ENCODE measurements at regions not wholly inside any gene's neighbourhood (a gene's known extent, or its start where the extent isn't known, plus 50 kb on each side); places are given as distances from the start of the nearest gene placed in this dataset.
"Not testable (repeated sequence)": the region's sequence is repeated elsewhere in the genome, so short reads cannot be mapped to it uniquely, and the experiment has no call there.

DNA sequence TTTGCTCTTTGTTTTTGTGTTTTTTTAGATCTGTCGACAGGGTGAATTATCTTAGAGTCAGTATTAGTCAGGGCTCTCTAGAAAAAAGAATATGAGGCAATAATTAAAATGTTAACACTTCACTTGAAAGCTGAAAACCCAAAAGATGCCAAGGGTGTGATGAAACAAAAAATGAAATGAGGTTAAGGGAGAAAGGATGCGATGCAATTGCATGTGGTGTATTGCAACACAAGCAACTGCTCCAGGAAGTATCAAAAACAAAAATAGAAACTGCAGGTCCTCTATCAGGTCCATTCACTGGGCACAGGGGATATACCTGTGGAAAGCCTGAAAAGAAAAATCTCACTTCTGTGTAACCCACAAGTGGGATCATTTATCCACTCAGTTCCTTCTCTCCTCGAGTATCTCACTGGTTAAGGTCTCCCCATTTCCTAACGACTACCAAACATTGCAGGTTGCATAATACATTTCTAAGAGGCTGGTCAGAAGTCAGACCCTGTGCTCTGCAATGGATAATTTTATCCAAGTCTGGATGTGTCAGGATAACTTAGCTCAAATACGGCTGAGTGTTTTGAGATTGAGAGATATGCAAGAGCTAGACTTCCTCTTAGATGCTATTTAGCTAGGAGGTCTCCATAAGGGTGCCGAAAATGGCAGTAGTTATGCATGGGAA, 257.7 kb upstream of the GJE1 start:
- DNase-seq, result no peak

DNA sequence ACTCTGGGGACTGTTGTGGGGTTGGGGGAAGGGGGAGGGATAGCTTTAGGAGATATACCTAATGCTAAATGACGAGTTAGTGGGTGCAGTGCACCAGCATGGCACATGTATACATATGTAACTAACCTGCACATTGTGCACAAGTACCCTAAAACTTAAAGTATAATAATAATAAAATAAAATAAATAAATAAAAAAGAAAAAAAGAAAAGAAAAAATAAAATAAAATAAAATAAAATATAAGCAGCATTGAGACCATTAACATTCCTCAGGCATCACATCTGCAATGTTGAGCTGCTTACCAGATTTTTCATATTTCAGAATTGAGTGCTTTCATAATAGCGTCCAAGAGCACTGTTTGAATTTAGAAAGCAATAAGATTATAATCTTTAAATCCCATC, 263.2 kb upstream of the GJE1 start:
- not testable (repeated sequence) for DNase-seq

DNA sequence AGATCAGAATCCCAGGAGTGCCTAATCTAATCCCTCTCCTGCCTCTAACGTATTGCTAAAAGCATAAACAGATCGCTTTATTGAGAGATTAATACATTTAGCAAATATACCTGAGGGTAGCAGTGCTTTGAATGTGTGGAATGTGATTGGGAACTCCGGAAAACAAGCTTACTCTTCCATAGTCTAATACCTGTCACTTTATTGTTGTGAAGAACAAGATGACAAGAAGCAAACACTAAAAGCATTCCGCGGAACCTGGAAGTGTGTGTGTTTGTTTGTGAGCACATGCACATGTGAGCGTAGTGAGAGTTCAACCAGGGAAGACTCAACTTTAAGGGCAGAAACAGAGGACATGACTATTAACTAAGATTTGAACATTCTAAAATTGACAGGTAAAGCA, 265.0 kb upstream of the GJE1 start:
- DNase-seq, result no peak

DNA sequence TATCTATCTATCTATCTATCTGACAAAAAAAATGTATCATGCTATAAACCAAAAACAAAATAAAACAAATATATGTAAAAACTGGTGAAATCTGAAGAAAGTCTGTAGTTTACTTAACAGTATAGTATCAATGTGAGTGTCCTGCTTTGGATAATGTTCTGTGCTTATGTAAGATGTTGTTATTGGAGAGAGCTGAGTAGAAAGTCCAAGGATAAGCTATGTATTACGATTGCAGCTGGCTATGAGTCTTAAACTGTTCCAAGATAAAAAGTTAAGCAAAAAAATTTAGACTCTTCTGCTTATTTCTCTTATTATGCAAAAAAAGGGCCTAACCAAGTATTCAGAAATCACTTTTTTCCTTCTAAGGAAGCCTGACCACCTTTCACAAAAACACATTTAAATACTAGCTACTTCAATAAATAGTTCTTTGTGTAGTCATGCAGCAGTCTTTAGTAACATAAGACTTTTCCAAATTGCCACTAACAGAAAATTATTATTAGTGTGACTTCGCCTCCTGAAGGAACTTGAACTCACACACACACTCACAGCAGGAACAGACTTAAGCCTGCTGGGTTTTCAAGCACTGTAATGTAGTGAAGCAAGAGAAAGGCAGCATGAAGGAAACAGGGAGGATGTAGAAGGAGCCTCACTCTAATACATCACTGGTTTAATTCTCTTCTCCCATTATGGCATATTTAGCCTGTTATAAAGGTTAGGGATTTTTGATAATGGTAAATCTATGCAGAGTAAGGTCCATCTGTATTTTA, 265.8 kb upstream of the GJE1 start:
- DNase-seq, result no peak

DNA sequence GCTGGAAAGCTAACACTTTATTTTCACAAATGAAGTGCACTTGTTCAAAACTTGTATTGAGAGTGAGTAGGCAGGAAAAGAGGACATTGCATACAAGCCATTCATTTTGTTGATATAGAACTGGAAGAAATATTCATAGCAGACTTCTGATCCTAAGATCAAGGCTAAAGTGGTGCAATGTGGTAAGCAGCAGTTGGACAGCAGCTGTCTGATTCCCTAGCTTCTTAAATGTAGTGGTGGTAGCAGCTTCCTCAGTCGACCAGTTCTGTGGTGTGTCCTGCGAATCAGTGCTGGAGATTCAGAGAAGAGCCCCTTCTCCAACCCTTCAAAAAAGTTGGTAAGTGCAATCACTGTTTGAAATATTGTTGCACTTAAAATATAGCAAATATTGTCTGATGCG, 281.7 kb upstream of the GJE1 start:
- DNase-seq, result no peak

DNA sequence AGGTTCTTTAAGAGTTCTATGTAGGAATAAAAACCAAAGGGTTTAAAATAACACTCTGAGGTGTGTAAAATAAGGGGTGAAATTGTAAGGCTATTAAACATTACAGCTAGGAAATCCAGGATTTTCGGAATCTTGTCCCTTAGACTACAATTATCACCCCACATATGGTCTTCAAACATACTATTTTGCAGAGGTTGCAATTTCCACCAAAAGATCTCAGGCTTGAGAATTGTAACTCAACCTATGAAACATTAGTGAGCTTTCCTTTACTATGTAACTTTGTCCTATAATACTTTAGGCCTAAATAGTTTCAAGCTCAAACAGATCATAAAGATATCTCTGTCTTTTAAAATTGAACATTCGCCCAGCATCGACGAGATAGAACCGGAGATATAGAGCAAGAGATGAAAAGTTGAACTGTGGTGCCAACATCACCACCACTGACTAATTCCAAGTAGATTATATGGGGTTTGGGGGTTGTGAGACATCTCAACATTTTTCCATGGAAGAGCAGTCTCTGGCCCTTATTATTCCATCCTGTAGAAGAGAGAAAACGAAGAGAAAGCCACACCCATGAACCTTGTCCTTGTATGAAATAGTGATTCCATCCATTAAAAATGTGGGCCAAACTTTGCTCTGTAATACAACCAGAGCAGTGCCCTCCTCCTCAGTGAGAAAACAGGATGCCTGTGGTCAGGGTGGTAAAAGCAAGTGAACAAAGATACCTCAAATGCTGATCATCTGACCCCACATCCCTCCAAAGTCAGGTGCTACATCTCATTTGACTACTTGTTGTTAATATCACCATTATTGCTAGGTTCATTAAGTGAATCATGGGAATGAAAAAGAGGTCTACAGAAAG, 284.5 kb upstream of the GJE1 start:
- no peak for DNase-seq

DNA sequence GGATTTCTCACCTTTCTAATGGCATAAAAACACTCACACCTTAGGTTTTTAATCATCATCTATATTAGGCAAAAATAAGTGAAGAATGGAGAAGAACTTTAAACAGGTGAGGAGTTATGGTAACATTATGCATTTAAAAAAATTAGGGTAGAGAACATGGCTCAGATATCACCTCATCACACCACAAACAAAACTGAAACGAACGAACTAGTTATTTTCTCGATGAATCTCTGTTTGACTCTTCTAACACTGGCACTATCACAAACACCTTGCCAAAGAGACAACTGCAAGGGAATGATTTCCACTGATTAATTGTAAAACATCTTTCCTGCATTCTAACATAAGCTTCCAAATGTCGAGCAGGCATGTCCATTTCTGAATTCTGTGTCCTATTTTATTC, 286.1 kb upstream of the GJE1 start:
- no peak for DNase-seq

DNA sequence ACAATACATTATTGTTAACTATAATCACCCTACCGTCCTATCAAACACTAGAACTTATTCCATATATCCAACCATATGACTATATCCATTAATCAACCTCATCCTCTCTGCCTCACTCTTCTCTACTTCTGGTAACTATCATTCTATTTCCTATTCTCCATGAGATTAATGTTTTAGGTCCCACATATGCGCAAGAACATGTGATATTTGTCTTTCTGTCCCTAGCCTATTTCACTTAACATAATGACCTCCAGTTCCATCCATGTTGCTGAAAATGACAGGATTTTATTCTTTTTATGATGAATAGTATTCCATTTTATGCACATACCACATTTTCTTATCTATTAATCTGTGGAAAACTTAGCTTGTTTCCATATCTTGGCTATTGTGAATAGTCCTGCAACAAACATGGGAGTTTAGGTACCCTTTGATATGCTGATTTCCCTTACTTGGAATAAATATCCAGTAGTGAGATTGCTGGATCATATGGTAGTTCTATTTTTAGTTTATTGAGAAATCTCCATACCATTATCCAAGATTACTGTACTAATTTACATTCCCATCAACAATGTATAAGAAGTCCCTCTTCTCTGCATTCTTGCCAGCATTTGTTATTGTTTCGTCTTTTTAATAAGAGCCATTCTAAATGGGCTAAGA, 289.4 kb upstream of the GJE1 start:
- DNase-seq, result no peak

DNA sequence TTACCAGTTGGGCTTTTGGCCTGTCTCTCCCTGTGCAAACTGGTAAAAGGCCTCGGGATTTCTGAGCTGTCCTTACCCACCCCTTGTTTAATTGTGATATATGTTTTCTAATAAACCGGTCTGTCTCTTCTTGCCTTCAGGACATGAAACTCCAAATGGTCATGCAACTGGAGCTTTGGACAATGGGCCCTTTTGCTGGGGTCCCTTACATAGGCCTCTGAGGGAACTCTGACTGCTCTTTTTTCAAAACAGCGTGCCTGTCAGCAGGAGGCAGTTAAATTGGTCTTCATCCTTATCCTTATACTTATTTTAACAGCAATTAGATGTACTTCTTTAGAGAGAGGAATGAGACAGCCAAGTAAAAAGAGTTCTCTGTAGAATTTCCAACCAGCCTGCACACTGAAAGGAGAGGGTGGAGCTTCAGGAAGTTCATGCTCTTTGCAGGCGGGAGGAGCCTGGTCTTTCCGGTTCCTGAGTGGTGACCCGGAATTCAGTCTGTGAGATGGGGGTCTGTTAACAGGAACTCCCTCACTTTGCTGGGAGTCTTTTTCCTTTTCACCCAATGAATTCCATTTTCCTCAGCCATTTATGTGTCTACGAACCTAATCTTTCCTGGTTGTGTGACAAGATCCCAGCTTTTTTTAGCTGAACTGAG, 299.6 kb upstream of the GJE1 start:
- DNase-seq, result no peak

DNA sequence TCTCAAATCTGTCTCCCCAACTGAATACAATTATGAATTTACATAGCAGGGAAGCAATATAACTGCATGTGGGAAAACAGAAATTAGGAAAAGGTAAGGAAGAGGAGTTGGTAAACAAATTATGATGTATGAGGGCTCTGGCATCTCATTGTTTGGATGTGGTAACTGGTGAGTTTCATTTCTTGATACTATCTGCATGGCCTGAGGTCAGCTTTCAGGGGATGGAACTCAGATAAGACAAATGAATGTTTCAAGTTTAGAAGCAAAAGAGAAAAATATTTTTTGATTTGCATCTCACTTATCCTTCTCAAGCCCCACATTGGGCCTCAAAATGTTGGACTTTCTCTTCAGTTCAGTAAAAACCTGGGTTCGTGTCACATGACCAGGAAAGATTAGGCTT, 302.2 kb upstream of the GJE1 start:
- DNase-seq, result no peak

DNA sequence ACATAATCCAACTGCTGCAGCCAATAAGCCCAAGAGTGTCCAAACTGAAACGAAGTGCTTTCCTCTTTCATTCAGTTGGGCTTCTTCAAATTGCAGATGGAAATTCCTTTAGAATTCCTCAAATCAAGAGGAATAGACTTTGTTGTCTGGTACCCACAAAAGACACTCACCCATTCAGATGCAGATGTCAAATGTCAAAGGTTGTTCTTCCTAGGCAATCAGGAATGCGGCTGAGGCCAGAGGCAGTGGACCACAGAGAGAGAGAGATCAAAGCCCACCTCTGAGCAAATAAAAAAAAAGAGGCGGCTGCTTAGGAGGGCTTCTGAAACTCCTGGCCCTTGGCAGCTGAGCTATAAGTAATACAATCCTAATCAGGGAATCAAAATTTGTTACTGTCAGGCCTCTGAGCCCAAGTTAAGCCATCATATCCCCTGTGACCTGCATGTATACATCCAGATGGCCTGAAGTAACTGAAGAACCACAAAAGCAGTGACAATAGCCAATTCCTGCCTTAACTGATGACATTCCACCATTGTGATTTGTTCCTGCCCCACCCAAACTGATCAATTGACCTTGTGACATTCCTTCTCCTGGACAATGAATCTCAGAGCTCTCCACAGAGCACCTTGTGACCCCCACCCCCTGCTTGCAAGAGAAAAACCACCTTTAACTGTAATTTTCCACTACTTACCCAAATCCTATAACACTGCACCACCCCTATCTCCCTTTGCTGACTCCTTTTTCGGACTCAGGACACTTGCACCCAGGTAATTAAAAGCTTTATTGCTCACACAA, 303.0 kb upstream of the GJE1 start:
- DNase-seq, result no peak

DNA sequence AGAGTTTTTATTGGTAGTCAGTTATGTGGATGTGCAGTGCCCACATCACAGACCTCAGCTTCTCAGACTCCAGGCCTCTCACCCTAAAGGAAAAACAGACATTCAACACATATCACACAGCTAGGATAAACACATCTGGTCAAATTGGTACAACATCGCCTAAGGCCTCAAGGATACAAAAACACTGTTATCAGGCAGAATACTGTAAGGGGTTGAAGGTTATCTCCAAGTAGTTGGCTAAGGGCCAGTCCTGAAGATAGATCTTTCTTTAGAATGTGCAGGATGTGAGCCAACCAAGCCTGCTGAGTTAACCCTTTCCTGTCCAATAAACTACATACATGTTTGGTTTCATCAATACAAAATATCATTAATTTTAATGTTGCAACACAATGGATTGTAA, 308.4 kb upstream of the GJE1 start:
- no peak for DNase-seq

DNA sequence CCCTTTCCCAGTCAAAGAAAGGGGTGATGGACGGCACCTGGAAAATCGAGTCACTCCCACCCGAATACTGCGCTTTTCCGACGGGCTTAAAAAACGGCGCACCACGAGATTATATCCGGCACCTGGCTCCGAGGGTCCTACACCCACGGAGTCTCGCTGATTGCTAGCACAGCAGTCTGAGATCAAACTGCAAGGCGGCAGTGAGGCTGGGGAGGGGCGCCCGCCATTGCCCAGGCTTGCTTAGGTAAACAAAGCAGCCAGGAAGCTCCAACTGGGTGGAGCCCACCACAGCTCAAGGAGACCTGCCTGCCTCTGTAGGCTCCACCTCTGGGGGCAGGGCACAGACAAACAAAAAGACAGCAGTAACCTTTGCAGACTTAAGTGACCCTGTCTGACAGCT, 317.7 kb upstream of the GJE1 start:
- not testable (repeated sequence) for DNase-seq

DNA sequence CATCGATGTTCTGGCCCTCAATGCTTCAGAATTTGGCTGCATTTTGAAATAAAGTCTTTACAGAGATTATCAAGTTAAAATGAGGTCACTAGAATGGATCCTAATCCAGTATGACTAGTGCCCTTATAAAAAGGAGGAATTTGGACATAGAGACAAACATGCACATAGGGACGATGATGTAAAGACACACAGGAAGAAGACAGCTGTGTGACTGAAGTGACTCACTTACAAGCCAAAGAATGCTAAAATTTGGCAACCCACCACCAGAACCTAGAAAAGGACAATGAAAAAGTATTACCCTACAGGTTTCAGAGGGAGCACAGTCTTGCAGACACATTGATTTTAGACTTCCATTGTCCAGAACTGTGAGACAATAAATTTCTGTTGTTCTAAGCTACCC, 322.8 kb upstream of the GJE1 start:
- DNase-seq, result no peak

DNA sequence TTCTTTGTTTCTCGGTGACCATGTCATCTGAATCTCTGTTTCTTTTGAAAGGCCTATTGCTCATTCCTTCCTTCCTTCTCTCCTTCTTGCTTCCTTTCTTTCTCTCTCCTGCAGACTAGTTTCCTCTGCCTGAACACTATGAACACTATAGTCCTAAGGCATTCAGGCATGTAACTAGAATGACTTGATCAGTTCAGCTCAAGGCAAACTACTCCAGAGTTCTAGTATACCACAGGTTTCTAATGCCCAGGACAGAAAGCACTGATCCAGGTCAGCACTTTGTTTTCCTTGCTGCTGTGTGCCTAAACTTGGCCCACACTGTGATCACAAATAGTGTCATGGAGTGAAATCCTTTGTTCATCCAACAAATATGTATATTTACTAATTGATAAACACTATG, 324.1 kb upstream of the GJE1 start:
- no peak for DNase-seq

DNA sequence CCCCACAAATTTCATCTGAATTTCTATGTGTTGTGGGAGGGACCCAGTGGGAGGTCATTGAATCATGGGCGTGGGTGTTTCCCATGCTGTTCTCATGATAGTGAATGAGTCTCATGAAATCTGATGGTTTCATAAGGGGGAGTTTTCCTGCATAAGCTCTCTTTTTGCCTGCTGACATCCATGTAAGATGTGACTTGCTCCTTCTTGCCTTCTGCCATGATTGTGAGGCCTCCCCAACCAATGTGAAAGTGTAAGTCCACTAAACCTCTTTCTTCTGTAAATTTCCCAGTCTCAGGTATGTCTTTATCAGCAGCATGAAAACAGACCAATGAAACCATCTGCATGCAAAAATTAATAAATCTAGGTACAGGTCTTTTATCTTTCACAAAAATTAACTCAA, 331.8 kb upstream of the GJE1 start:
- DNase-seq, result not testable (repeated sequence)

DNA sequence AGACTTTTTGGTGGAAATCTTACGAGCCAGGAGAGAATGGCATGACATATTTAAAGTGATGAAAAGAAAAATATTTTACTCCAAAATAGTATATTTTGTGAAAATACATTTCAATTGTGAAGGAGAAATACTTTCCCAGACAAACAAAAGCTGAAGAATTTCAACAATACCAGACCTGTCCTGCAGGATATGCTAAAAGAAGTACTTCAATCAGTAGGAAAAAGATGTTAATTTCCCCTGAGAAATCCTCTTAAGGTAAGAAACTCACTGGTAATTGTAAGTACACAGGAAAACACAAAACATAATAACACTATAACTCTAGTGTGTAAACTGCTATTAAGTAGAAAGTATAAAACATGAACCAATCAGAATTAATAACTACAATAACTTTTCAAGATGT, 341.8 kb upstream of the GJE1 start:
- no peak for DNase-seq

DNA sequence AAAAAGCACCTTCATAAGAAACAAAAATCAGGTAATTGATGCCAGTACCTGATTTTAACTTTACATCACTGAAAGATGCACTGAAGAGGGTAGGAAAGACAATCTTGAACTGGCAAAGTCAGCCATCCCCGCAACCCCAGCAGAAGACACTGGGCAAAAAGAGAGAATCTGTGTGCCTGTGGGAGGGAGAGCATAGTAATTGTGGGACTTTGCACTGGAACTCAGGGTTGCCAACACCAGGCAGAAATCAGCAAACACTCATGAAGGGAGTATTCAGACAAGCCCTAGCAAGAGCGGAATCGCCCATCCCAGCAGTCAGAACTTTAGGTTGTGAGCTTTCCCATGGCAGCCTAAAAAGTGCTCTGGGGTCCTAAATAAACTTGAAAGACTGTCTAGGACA, 344.6 kb upstream of the GJE1 start:
- DNase-seq, result no peak

DNA sequence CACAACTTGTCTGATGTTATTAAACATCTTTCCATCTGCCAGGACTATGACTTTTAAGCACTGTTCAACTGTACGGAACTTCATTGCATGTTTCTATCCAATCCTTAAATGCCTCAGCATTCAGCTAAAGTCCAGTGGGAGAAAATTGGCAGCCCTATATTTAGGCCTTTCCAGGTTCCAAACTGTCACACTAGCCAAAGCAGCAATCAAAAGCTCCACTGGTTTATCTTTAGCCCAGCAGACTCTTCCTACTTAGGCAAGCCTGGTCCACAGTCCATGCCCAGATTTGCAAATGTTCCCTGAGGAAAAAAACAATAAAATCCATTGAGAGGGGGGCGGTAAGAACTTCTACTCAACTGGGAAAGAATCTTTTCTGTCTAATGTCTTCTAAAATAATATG, 349.1 kb upstream of the GJE1 start:
- DNase-seq, result no peak

DNA sequence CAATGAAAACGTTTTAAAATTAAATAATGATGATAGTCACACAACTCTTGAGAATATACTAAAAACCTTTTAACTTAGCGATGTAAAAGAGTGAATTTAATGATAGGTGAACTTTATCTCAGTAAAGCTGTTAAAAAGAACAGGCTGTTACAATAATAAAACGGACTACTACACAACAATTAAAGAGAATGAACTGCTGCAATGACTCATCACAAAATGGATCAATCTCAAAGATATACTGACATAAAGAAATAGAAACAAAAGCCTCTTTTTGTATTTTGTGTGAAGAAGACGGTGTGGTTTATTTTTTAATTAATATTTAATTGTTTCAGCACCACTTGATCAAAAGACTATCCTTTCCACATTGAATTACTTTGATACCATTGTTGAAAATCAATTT, 352.4 kb upstream of the GJE1 start:
- DNase-seq, result no peak

DNA sequence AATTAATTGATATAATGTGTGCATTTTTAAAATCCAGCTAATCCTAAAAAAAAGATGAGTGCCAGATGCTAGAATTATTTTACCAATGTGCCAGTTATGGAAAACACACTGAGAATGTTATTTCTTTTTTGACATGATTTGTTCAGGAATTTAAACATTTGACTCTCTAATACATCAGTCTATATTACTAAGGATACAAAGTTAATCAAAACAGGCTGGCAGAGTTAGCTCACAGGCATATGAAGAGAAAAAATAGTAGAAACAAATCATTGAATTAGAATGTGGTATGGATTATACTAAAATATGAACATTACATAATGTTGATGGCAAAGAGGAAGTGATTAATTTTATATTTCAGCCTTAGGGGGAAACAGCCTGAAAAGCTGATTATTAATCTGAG, 368.3 kb upstream of the GJE1 start:
- no peak for DNase-seq

DNA sequence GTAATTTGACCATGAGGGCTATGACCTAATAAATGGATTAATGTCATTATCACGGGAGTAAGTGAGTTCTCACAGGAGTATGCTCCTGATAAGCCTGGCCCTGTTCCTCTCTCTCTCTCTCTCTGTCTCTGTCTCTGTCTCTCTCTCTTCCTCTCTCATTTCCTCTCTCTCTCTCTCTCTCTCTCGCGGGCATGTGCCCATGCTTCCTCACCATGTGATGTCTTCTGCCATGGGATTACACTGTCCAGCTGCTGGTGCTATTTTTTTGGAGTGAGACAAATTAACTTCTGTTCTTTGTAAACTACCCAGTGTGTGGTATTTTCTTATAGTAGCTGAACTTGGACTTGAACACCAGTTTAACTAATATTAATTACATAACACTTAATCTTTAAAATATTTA, 374.3 kb upstream of the GJE1 start:
- no peak for DNase-seq
